Stimulated activated naive CD4-positive, alpha-beta T cell treated with Interleukin-2 at 50 U/mL for 16 hours (primary cell): ENCODE measurements at regions not wholly inside any gene's neighbourhood (a gene's known extent, or its start where the extent isn't known, plus 50 kb on each side); places are given as distances from the start of the nearest gene placed in this dataset.
"Not testable (repeated sequence)": the region's sequence is repeated elsewhere in the genome, so short reads cannot be mapped to it uniquely, and the experiment has no call there.

ENCODE experiments used
- DNase-seq: peaks from one replicate; lab custom pipeline; 2025; lab: John Stamatoyannopoulos, UW

- not testable (repeated sequence) for DNase-seq
Measured at GRCh38 chr11:3583476-3583875, 58.3 kb downstream of the ART5 start.

DNA sequence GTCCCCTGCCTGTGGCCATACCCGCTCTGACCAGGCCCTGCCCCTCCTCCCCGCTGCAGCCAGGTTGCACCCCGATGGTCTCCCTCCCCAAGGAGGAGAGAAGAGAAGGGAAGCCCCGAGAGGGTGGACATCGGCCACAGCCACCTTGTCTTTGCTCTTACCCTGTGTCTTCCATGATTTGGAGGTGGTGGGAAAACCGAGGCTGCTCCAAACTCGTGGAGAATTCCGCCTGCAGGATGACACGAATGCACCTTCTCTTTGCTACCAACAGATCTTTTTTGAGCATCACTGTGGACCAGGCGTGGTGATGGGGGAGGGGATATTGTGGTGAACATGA is 60.4 kb downstream of the ART5 start:
- not testable (repeated sequence) for DNase-seq

DNA sequence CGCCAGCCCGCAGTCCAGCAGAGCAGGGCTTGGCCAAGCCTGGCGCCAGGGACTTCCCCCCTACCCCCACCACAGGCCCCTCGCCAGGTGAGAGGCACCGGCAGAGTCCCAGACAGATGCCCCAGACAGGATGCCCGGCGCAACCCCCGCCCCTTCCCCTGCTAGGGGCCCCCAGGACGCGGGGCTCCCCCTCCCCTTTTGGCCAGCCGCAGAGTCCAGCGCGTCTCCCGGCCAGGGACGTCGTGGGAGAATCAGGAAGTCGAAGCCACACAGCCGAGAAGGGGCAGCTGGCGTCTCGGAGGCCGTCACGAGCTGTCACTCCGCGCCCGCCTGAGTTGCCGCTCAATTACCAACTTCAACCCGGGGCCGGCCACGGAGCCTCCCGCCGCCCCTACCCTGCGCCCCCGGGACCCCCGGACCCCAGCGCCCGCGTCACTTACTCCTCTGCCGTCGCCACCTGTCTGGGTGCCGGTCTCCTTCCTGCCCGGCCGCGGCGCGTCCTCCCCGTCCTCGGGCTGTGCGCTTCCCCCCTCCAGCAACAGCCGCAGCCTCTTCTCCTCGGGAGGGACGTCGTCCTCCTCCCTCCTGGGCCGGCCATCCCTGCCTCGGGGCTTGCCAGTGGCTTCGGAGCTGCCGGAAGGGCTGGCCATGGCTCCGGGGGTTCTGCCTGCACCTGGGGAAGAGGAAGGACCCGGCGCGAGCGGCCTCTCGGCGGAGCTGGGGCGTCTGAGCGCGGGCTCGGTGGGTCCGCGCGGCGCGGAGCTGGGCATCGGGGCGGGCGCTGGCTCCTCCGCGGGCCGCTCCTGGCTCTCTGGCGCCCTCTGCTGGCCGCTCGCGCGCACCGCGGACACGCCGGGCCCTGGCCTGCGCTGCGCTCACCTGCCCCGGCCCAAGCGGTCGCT is 61.1 kb downstream of the ART5 start:
- peak; percentile 23 for DNase-seq

- not testable (repeated sequence) for DNase-seq
Measured at GRCh38 chr11:3579600-3580459, 62.0 kb downstream of the ART5 start.

GRCh38 chr11:3576066-3576604 is 65.7 kb downstream of the ART5 start:
- DNase-seq: not testable (repeated sequence)

DNA sequence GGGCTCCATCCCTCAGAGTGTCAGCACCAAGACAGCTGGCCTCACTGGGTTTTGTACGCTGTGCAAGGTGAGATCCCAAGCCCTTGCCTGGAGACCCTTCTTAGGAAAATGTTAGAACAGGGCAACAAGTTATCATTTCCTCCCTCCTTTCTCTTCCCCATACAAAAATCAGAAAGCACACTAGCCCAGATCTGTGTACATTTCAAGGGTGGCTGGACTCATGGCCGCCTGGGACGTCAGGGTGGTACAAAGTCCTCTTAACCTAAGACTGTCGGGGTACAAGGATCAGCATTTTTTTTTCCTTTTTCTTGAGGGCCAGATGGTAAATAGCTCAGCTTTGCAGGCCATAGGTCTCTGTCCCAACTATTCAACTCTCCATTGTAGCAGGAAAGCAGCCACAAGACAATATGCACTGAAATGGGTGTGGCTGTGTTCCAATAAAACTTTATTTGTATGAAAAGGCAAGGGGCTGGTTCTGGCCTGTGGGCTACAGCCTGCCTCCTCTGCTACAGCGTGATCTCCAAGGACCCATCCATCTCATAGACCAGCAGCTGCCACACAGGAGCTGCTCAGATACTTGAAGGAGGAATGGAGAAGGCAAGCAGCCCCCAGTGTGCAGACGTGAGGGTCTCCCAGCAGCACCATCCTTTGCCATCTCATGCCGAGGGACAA is 68.7 kb downstream of the ART5 start:
- not testable (repeated sequence) for DNase-seq

DNA sequence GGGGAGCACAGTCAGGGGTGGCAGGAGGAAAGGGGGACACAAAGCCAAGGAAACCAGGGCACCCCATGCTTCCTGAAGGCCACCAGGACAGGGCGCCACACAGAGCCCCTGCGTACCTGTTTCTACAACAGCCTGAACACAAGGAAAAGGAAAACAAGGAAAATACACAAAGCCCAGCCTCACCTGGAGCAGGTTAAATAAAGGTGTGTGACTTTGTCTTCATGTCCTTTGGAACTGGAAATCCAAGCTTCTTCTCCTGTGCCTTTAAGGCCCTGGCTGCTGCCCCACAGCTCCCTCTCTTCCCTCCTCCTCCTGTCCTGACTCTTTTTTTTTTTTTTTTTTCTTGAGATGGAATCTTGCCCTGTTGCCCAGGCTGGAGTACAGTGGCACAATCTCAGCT is 70.0 kb downstream of the ART5 start:
- not testable (repeated sequence) for DNase-seq

GRCh38 chr11:3565838-3566237 is 76.0 kb downstream of the ART5 start:
- DNase-seq: not testable (repeated sequence)

DNA sequence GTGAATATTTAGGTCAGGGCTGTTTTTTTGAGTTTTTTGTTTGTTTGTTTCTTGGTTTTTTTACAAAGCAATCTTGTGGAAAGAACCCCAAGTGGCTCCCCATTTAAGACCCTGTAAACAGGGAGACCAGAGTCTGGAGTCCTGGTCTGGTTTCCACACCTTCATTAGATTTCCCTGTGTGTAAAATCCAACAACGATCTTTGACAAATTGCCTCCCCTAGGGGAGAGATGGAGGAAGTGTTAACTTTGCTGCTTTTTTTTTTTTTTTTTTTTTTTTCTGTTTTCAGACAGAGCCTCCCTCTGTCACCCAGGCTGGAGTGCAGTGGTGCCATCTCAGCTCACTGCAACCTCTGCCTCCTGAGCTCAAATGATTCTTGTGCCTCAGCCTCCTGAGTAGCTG is 77.4 kb downstream of the ART5 start:
- not testable (repeated sequence) for DNase-seq

DNA sequence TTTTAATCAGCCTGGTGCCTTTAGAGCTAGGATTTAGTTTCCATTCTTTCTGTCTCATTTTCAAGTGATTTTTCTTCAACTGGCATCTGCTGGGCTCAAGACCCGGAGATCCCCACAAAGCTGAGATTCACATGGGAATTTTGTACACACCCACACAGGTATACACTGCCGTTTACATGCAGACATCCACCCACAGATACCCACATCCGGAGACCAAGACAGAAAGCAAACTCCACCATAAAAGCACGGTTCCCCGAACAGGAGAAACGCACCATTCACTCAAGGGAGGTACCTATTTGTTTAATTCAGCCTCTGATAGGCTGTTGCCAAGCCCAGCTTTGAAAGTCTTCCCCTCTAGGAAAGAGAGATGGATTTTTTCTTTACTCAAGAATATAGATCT is 87.2 kb downstream of the ART5 start:
- DNase-seq: peak; percentile 52

DNA sequence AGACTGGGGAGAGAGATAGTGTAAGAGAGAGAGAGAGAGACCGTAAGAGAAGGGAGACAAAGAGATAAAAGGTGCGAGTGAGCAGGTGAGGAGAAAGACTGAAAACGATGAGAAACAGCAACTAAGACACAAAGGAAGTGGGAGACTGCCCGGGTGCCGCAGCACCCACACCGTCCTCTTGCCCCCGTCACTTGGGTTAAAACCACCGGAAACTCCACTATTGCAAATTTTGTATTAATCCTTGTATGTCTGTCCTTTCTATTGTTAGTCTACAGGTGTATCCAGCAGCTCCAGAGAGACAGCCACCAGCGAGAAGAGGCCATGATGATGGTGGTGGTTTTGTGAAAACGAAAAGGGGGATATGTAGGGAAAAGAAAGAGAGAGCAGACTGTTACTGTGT is 96.8 kb downstream of the ART5 start:
- DNase-seq: peak; percentile 5

DNA sequence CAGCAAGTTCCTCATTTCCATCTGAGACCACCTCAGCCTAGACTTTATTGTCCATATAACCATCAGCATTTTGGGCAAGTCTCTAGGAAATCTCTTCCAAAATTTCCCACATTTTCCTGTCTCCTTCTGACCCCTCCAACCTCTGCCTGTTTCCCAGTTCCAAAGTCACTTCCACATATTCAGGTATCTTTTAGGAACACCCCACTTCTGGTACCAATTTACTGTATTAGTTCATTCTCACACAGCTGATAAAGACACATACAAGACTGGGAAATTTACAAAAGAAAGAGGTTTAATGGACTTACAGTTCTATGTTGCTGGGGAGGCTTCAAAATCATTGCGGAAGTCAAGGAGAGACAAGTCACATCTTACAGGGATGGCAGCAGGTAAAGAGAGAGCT is 103.6 kb downstream of the ART5 start:
- DNase-seq: not testable (repeated sequence)

DNA sequence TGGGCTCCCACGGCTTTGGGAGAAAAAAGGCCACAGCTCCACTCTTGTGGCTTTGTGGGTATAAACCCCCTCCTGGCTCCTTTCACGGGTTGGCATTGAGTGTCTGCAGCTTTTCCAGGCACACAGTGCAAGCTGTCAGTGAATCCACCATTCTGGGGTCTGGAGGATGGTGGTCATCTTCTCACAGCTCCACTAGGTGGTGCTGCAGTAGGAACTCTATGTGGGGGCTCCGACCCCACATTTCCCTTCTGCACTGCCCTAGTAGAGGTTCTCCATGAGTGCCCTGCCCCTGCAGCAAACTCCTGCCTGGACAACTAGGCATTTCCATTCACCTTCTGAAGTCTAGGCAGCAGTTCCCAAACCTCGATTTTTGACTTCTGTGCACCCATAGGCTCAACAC is 104.5 kb downstream of the ART5 start:
- not testable (repeated sequence) for DNase-seq

GRCh38 chr11:3532958-3533357 is 108.8 kb downstream of the ART5 start:
- not testable (repeated sequence) for DNase-seq

DNA sequence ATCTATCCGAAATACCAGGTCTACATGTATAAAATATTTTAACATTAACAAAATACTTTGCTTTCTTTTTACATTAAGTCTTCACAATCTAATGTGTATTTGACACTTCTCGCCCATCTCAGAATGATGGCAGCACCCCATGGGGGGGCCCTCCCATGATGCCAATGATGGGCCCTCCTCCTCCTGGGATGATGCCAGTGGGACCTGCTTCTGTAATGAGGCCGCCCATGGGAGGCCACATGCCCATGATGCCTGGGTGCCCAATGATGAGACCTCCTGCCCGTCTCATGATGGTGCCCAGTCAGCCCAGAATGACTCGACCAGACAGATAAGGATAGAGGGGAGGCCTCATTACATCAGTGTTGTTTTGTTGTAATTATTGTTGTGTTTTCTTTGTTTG is 110.5 kb downstream of the ART5 start:
- not testable (repeated sequence) for DNase-seq

- not testable (repeated sequence) for DNase-seq
Measured at GRCh38 chr11:3523567-3523966, 118.2 kb downstream of the ART5 start.

- not testable (repeated sequence) for DNase-seq
Measured at GRCh38 chr11:3520905-3521304, 120.9 kb downstream of the ART5 start.

DNA sequence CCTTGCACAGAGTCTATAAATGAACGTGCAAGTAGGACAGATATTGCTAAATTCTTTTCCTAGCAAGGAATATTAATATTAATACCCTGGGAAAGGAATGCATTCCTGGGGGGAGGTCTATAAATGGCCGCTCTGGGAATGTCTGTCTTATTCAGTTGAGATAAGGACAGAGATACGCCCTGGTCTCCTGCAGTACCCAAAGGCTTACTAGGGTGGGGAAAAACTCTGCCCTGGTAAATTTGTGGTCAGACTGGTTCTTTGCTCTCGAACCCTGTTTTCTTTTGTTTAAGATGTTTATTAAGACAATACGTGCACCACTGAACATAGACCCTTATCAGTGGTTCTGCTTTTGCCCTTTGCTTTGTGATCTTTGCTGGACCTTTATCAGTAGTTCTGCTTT is 122.0 kb downstream of the ART5 start:
- DNase-seq: not testable (repeated sequence)

GRCh38 chr11:3516934-3517567 is 124.7 kb downstream of the ART5 start:
- DNase-seq: not testable (repeated sequence)

- not testable (repeated sequence) for DNase-seq
Measured at GRCh38 chr11:3516345-3516933, 125.4 kb downstream of the ART5 start.
